Neural cell (in vitro differentiated cells): ENCODE measurements at regions not wholly inside any gene's neighbourhood (a gene's known extent, or its start where the extent isn't known, plus 50 kb on each side); places are given as distances from the start of the nearest gene placed in this dataset.

Experiments used
- H2AFZ ChIP-seq: fragments of 200-600, 300-800 bp; sonication (generic), shearing (Covaris generic); 2 replicates; pipeline ENCODE4 v1.6.0; 2014; ENCODE audit warnings: low read depth, mild to moderate bottlenecking, antibody characterized with exemption, low read length, moderate library complexity
- H3F3A ChIP-seq: fragments of 200-600 bp; shearing (Covaris generic); 2 replicates; pipeline ENCODE4 v1.6.1; 2016; ENCODE audit warnings: mild to moderate bottlenecking, moderate library complexity, mixed read lengths, antibody characterized with exemption, low read length; ENCODE audit not compliant: insufficient read depth, poor library complexity, severe bottlenecking
- H3K27ac ChIP-seq: fragments of 200-600, 300-800 bp; sonication (generic), shearing (Covaris generic); 2 replicates; pipeline ENCODE4 v1.5.1; 2014; ENCODE audit warnings: mild to moderate bottlenecking, low read length, moderate library complexity
- H3K27me3 ChIP-seq: fragments of 300-800, 200-600 bp; sonication (generic), shearing (Covaris generic); 2 replicates; pipeline ENCODE4 v1.6.0; 2014; ENCODE audit warnings: mild to moderate bottlenecking, low read depth, low read length, moderate library complexity; ENCODE audit not compliant: insufficient read depth
- H3K36me3 ChIP-seq: fragments of 300-800, 200-600 bp; sonication (generic), shearing (Covaris generic); 2 replicates; pipeline ENCODE4 v1.5.1; 2014; ENCODE audit warnings: mild to moderate bottlenecking, antibody characterized with exemption, low read length, moderate library complexity; ENCODE audit not compliant: insufficient read depth
- H3K4me2 ChIP-seq: fragments of 300-800, 200-600 bp; sonication (generic), shearing (Covaris generic); 2 replicates; pipeline ENCODE4 v1.6.0; 2014; ENCODE audit warnings: mild to moderate bottlenecking, low read length
- H3K4me3 ChIP-seq: fragments of 300-800, 200-600 bp; sonication (generic), shearing (Covaris generic); 2 replicates; pipeline ENCODE4 v1.5.1; 2014; ENCODE audit warnings: mild to moderate bottlenecking, low read length, moderate library complexity
- H3K79me2 ChIP-seq: fragments of 200-600 bp; shearing (Covaris generic); replicated peaks from 2 replicates; pipeline ENCODE4 v1.6.0; 2014; ENCODE audit warnings: mild to moderate bottlenecking, low read length, moderate library complexity; ENCODE audit not compliant: insufficient read depth
- H3K9ac ChIP-seq: fragments of 300-800, 200-600 bp; sonication (generic), shearing (Covaris generic); 2 replicates; pipeline ENCODE4 v1.6.1; 2016; ENCODE audit warnings: mild to moderate bottlenecking, low read length, mixed read lengths
- H3K9me2 ChIP-seq: fragments of 200-600 bp; shearing (Covaris generic); 2 replicates; pipeline ENCODE4 v1.6.1; 2016; ENCODE audit warnings: mild to moderate bottlenecking, low read length, mixed read lengths; ENCODE audit not compliant: insufficient read depth
- H3K9me3 ChIP-seq: fragments of 200-600, 300-800 bp; sonication (generic), shearing (Covaris generic); 2 replicates; pipeline ENCODE4 v1.6.1; 2016; ENCODE audit warnings: mild to moderate bottlenecking, mixed run types, low read length, moderate library complexity, mixed read lengths
- H4K20me1 ChIP-seq: fragments of 200-600 bp; shearing (Covaris generic); 2 replicates; pipeline ENCODE4 v1.6.1; 2016; ENCODE audit warnings: mild to moderate bottlenecking, mixed run types; ENCODE audit not compliant: insufficient read depth
- EP300 ChIP-seq: fragments of 450-650 bp; conservative IDR thresholded peaks from 2 replicates; pipeline ENCODE4 v1.6.1; 2014; ENCODE audit warnings: antibody characterized with exemption, mild to moderate bottlenecking, moderate library complexity; ENCODE audit not compliant: poor library complexity, severe bottlenecking
- EZH2 ChIP-seq: fragments of 200-600, 300-800 bp; shearing (Covaris generic), sonication (generic); IDR thresholded peaks from 2 replicates; pipeline ENCODE4 v1.6.1; 2014; ENCODE audit warnings: antibody characterized with exemption, low read length, borderline replicate concordance, mild to moderate bottlenecking; ENCODE audit not compliant: insufficient read depth, poor library complexity, severe bottlenecking
- MXI1 ChIP-seq: fragments of 450-650 bp; conservative IDR thresholded peaks from 2 replicates; pipeline ENCODE4 v1.6.1; 2014; ENCODE audit warnings: antibody characterized with exemption, mild to moderate bottlenecking; ENCODE audit not compliant: poor library complexity, severe bottlenecking
- POLR2AphosphoS5 ChIP-seq: IDR thresholded peaks from 2 replicates; pipeline ENCODE4 v1.6.1; 2012
- RAD21 ChIP-seq: fragments of 450-650 bp; conservative IDR thresholded peaks from 2 replicates; pipeline ENCODE4 v1.6.1; 2014; ENCODE audit warnings: antibody characterized with exemption, mild to moderate bottlenecking, moderate library complexity
- SMC3 ChIP-seq: fragments of 450-650 bp; conservative IDR thresholded peaks from 2 replicates; pipeline ENCODE4 v1.6.1; 2014; ENCODE audit warnings: antibody characterized with exemption, mild to moderate bottlenecking, moderate library complexity; ENCODE audit not compliant: poor library complexity
- TAF1 ChIP-seq: IDR thresholded peaks from 2 replicates; pipeline ENCODE4 v1.6.1; 2012; ENCODE audit warnings: low read depth
- TF ChIP-seq, protein P1 (sequence below): IDR thresholded peaks from 2 replicates; pipeline ENCODE4 v1.6.1; 2012; ENCODE audit warnings: borderline replicate concordance
- TF ChIP-seq, protein P2 (sequence below): fragments of 450-650 bp; IDR thresholded peaks from 2 replicates; pipeline ENCODE4 v1.5.1; 2014; ENCODE audit warnings: antibody characterized with exemption, mild to moderate bottlenecking, moderate library complexity; ENCODE audit not compliant: poor library complexity, severe bottlenecking

GRCh38 chr9:18036422-18037187 is 437.3 kb upstream of the ADAMTSL1 start:
- Histone ChIP-seq H3K4me2 (no peak overlapping the region), H3K9ac (no peak overlapping the region), H3K27ac (no peak overlapping the region), H3K36me3 (no peaks in the 10 kb centered on the region), H3K4me3 (no peak overlapping the region), H3K79me2 (no peaks in the 10 kb centered on the region), H3K9me2 (no peaks in the 10 kb centered on the region), H3F3A (no peaks in the 10 kb centered on the region), H3K9me3 (no peaks in the 10 kb centered on the region), H2AFZ (no peak overlapping the region), H3K27me3 (no peaks in the 10 kb centered on the region), H4K20me1 (no peaks in the 10 kb centered on the region)
- TF ChIP-seq POLR2AphosphoS5 (no peak), SMC3 (no peak), MXI1 (no peak), RAD21 (no peak)
- TF ChIP-seq, protein P1, sequence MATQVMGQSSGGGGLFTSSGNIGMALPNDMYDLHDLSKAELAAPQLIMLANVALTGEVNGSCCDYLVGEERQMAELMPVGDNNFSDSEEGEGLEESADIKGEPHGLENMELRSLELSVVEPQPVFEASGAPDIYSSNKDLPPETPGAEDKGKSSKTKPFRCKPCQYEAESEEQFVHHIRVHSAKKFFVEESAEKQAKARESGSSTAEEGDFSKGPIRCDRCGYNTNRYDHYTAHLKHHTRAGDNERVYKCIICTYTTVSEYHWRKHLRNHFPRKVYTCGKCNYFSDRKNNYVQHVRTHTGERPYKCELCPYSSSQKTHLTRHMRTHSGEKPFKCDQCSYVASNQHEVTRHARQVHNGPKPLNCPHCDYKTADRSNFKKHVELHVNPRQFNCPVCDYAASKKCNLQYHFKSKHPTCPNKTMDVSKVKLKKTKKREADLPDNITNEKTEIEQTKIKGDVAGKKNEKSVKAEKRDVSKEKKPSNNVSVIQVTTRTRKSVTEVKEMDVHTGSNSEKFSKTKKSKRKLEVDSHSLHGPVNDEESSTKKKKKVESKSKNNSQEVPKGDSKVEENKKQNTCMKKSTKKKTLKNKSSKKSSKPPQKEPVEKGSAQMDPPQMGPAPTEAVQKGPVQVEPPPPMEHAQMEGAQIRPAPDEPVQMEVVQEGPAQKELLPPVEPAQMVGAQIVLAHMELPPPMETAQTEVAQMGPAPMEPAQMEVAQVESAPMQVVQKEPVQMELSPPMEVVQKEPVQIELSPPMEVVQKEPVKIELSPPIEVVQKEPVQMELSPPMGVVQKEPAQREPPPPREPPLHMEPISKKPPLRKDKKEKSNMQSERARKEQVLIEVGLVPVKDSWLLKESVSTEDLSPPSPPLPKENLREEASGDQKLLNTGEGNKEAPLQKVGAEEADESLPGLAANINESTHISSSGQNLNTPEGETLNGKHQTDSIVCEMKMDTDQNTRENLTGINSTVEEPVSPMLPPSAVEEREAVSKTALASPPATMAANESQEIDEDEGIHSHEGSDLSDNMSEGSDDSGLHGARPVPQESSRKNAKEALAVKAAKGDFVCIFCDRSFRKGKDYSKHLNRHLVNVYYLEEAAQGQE: no peak

- Histone ChIP-seq H3K4me3 (no peak overlapping the region), H3K79me2 (no peaks in the 10 kb centered on the region), H3K9ac (no peak overlapping the region), H3K9me3 (no peaks in the 10 kb centered on the region), H3K9me2 (no peaks in the 10 kb centered on the region), H3K36me3 (no peaks in the 10 kb centered on the region), H3K27me3 (no peaks in the 10 kb centered on the region), H4K20me1 (no peaks in the 10 kb centered on the region), H3K27ac (no peak overlapping the region), H3K4me2 (no peak overlapping the region), H3F3A (no peaks in the 10 kb centered on the region), H2AFZ (no peak overlapping the region)
- TF ChIP-seq, protein P1: no peak
- TF ChIP-seq POLR2AphosphoS5 (no peak), RAD21 (no peak), TAF1 (no peak), EP300 (no peak), EZH2 (no peak), MXI1 (no peak), SMC3 (no peak)
- TF ChIP-seq, protein P2, sequence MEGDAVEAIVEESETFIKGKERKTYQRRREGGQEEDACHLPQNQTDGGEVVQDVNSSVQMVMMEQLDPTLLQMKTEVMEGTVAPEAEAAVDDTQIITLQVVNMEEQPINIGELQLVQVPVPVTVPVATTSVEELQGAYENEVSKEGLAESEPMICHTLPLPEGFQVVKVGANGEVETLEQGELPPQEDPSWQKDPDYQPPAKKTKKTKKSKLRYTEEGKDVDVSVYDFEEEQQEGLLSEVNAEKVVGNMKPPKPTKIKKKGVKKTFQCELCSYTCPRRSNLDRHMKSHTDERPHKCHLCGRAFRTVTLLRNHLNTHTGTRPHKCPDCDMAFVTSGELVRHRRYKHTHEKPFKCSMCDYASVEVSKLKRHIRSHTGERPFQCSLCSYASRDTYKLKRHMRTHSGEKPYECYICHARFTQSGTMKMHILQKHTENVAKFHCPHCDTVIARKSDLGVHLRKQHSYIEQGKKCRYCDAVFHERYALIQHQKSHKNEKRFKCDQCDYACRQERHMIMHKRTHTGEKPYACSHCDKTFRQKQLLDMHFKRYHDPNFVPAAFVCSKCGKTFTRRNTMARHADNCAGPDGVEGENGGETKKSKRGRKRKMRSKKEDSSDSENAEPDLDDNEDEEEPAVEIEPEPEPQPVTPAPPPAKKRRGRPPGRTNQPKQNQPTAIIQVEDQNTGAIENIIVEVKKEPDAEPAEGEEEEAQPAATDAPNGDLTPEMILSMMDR: no peak
Observed at GRCh38 chr9:18037981-18038380, 436.0 kb upstream of the ADAMTSL1 start.
